ENCODE measurements at regions not wholly inside any gene's neighbourhood (a gene's known extent, or its start where the extent isn't known, plus 50 kb on each side); places are given as distances from the start of the nearest gene placed in this dataset.

DNA sequence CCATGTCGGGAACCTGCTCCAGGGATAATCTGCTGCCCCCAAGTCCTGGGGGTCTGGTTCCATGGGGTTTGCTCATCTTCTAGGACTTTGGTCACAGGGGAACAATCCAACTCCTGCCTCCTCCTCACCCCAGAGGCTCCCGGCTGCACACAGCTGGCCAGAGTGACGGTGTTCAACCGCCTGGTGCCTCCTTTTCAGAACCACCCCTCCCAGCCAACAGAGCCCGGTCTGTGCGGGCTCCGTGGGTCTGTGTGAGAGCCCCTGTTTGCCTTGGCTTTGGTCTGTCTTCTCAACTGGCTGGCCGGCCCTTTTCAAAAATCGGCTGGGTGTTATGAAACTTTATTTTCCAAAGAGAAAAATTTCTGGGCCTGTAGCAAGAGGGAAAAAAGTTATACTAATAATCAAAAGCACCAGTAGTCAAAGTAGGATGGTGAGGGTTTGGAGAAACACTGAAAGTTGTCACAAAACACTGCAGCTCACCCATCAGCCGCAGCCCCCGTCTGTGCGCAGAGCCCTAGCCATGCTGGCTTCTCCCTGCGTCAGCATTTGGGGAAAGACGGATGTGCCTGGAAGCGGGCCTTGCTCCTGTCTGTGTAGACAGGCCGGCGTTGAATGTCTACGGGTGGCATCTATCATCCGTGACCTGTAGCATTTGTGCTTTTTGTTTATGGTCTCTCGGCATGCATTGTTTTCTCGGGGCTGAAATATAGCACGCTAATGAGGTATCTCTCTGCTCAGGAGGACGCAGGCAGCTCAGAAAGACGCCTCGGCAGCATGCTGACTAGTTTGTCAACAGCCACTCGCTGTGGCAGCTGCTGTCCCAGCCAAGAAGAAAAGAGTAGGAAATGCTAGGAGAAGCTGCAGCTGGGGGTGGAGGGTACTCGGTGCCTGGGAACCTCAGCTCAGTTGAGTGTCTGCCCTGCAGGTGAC lies 138.6 kb downstream of the GLI2 start:
- TF ChIP-seq, protein P1, sequence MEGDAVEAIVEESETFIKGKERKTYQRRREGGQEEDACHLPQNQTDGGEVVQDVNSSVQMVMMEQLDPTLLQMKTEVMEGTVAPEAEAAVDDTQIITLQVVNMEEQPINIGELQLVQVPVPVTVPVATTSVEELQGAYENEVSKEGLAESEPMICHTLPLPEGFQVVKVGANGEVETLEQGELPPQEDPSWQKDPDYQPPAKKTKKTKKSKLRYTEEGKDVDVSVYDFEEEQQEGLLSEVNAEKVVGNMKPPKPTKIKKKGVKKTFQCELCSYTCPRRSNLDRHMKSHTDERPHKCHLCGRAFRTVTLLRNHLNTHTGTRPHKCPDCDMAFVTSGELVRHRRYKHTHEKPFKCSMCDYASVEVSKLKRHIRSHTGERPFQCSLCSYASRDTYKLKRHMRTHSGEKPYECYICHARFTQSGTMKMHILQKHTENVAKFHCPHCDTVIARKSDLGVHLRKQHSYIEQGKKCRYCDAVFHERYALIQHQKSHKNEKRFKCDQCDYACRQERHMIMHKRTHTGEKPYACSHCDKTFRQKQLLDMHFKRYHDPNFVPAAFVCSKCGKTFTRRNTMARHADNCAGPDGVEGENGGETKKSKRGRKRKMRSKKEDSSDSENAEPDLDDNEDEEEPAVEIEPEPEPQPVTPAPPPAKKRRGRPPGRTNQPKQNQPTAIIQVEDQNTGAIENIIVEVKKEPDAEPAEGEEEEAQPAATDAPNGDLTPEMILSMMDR (IDR thresholded peaks at IDR 0.05; ENCODE audit: unreplicated experiment) = no peak
- Mint-ChIP-seq H3K4me3 (ENCODE audit: low read depth) (no peak overlapping the region), H3K27ac (no peak overlapping the region), H3K4me1 (ENCODE audit: low read depth) (peaks cover 3% of the 10 kb centered on the region), H3K9me3 (ENCODE audit: low read depth) (no peaks in the 10 kb centered on the region), H3K36me3 (ENCODE audit: insufficient read depth) (no peaks in the 10 kb centered on the region), H3K27me3 (peaks cover 94% of the 10 kb centered on the region)
- no peak for DNase-seq (ENCODE audit: low spot score, unreplicated experiment)

DNA sequence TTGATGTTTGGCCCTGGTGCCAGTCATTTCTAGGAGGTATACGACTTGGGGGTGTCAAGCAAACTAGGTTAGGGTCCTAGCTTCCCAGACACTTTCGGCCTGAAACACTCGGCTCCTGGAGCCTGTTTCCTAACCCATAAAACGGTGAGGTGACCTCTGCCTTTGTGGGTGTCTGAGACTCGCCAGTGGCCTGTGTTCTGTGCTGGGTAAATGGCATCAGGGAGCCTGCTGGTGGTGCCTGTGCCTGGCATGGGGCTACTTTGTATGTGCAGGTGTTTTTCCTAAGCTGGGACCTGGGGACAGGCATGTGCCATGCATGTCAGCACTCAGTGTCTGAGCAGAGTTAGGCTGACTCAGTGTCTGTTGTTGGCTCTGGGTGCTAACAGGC lies 139.2 kb downstream of the GLI2 start:
- DNase-seq (ENCODE audit: low spot score, unreplicated experiment) = no peak
- Mint-ChIP-seq H3K27ac (no peak overlapping the region), H3K9me3 (ENCODE audit: low read depth) (no peaks in the 10 kb centered on the region), H3K4me1 (ENCODE audit: low read depth) (no peaks in the 10 kb centered on the region), H3K4me3 (ENCODE audit: low read depth) (no peak overlapping the region), H3K27me3 (peaks cover 94% of the 10 kb centered on the region), H3K36me3 (ENCODE audit: insufficient read depth) (no peaks in the 10 kb centered on the region)
- TF ChIP-seq, protein P1 (IDR thresholded peaks at IDR 0.05; ENCODE audit: unreplicated experiment) = no peak

DNA sequence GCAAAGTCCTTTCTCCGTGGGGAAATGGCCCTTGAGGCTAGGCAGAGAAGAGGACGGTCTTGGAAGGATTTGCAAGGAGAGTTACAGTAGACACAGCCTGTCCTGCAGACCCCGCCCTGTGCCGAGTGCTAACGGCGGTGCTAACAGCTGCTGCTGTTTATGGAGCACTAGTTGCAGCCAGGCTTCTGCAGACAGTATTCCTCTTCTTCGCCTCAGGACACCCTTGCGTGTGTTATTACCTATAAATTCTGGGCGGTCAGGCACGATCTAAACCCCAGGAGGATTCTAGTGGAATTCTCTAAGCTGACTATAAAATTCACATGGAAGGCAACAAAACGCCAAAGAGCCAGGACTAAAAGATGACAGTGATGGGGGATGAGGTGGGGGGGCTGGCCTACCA lies 139.8 kb downstream of the GLI2 start:
- no peaks in the 10 kb centered on the region for H3K36me3 Mint-ChIP-seq (ENCODE audit: insufficient read depth)
- no peaks in the 10 kb centered on the region for H3K9me3 Mint-ChIP-seq (ENCODE audit: low read depth)
- no peak for DNase-seq (ENCODE audit: low spot score, unreplicated experiment)
- H3K4me1 Mint-ChIP-seq (ENCODE audit: low read depth) = no peaks in the 10 kb centered on the region
- H3K27ac Mint-ChIP-seq = no peak overlapping the region
- TF ChIP-seq, protein P1 (IDR thresholded peaks at IDR 0.05; ENCODE audit: unreplicated experiment) = no peak
- peaks cover 94% of the 10 kb centered on the region for H3K27me3 Mint-ChIP-seq
- H3K4me3 Mint-ChIP-seq (ENCODE audit: low read depth) = no peak overlapping the region

DNA sequence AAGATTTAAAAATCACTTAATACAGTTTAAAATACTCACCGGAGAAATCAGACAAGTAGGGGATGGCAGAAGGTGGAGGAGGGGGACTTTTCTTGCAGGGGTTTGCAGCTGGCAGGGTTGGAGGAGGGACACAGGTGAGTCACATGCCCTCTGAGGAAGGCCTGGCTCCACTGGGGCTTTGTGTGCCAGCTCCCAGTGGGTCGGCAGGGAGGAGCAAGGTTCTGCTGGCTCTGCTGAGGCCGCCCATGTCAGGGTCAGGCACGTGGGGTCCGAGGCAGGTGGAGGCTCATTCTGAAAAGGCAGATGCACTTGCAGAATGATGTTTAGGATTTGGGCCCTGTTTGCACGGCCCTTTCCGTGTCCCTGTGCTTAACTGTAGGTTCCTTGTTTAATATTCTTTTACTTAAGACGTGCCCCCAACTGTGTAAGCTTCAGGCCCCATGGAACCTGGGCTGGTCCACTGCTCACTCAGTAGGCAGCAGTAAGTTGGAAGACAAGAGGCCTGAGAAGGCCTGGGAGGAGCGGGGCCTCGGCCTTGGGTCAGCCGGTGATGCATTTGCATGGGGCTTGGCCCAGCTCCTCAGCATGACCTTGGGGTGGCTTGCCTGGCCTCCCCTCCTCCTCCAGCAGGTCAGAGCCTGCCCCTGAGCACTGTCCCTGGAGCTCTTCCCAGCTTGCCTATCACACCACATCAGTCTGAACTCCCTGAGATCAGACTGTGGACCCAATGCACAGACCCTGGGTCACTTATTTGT lies 141.0 kb downstream of the GLI2 start:
- DNase-seq (ENCODE audit: low spot score, unreplicated experiment) = no peak
- H3K9me3 Mint-ChIP-seq (ENCODE audit: low read depth) = no peaks in the 10 kb centered on the region
- H3K27ac Mint-ChIP-seq = no peak overlapping the region
- no peaks in the 10 kb centered on the region for H3K4me1 Mint-ChIP-seq (ENCODE audit: low read depth)
- TF ChIP-seq, protein P1 (IDR thresholded peaks at IDR 0.05; ENCODE audit: unreplicated experiment) = no peak
- H3K4me3 Mint-ChIP-seq (ENCODE audit: low read depth) = no peak overlapping the region
- H3K27me3 Mint-ChIP-seq = peaks cover 89% of the 10 kb centered on the region
- no peaks in the 10 kb centered on the region for H3K36me3 Mint-ChIP-seq (ENCODE audit: insufficient read depth)

DNA sequence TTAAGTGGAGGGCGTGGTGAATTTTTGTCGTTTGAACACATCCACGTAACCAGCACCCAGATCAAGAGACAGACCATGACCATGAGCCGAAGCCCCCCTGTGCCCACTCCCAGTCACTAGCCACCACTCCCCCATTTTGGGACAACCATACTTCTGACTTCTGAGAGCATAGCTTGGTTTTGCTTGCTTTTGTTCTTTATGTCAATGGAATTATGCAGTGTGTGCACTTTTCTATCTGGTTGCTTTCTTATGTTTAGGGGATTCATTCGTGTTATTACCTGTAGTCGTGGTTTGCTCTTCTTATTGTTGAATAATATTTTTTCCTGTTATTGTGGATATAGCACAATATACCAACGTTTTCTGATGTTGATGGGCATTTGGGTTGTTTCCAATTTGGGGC lies 141.7 kb downstream of the GLI2 start:
- H3K4me1 Mint-ChIP-seq (ENCODE audit: low read depth) = no peaks in the 10 kb centered on the region
- H3K4me3 Mint-ChIP-seq (ENCODE audit: low read depth) = no peak overlapping the region
- H3K36me3 Mint-ChIP-seq (ENCODE audit: insufficient read depth) = no peaks in the 10 kb centered on the region
- no peak for DNase-seq (ENCODE audit: low spot score, unreplicated experiment)
- no peak overlapping the region for H3K27ac Mint-ChIP-seq
- TF ChIP-seq, protein P1 (IDR thresholded peaks at IDR 0.05; ENCODE audit: unreplicated experiment) = no peak
- peaks cover 89% of the 10 kb centered on the region for H3K27me3 Mint-ChIP-seq
- no peaks in the 10 kb centered on the region for H3K9me3 Mint-ChIP-seq (ENCODE audit: low read depth)
